HL-60 (cell line): ENCODE measurements at regions not wholly inside any gene's neighbourhood (a gene's known extent, or its start where the extent isn't known, plus 50 kb on each side); places are given as distances from the start of the nearest gene placed in this dataset.

Source experiments
- POLR2AphosphoS5 ChIP-seq: IDR thresholded peaks from 2 replicates; pipeline ENCODE4 v1.6.1; 2012; ENCODE audit warnings: low read depth
- TF ChIP-seq, protein P1 (sequence below): IDR thresholded peaks from one replicate; pipeline ENCODE4 v1.5.1; 2011; ENCODE audit warnings: low read length, control low read depth, inconsistent platforms; ENCODE audit not compliant: insufficient read depth

DNA sequence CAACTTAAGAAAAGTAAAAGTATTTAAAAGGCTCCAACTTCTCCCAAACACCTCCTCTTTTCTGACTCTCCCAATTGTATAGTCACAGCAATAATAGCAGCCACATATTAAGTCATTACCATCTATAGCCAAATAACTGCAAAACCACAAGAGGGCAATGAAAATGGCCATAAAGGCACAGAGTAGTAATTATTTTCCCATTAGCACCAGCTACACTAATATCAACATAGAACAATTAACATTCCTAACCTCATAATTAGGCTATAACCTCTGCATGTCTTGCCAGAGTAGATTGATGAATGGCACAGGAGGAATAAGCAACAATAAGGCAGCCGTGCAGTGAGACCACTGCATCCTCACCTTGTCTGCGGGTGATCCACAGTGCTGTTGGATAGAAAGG, 226.4 kb upstream of the SERP2 start:
- TF ChIP-seq, protein P1, sequence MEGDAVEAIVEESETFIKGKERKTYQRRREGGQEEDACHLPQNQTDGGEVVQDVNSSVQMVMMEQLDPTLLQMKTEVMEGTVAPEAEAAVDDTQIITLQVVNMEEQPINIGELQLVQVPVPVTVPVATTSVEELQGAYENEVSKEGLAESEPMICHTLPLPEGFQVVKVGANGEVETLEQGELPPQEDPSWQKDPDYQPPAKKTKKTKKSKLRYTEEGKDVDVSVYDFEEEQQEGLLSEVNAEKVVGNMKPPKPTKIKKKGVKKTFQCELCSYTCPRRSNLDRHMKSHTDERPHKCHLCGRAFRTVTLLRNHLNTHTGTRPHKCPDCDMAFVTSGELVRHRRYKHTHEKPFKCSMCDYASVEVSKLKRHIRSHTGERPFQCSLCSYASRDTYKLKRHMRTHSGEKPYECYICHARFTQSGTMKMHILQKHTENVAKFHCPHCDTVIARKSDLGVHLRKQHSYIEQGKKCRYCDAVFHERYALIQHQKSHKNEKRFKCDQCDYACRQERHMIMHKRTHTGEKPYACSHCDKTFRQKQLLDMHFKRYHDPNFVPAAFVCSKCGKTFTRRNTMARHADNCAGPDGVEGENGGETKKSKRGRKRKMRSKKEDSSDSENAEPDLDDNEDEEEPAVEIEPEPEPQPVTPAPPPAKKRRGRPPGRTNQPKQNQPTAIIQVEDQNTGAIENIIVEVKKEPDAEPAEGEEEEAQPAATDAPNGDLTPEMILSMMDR = no peak
- TF ChIP-seq POLR2AphosphoS5 = no peak
